ENCODE measurements at regions not wholly inside any gene's neighbourhood (a gene's known extent, or its start where the extent isn't known, plus 50 kb on each side); places are given as distances from the start of the nearest gene placed in this dataset.
A peak's percentile ranks its signal among the peaks of the same experiment; 100 is the strongest.

DNA sequence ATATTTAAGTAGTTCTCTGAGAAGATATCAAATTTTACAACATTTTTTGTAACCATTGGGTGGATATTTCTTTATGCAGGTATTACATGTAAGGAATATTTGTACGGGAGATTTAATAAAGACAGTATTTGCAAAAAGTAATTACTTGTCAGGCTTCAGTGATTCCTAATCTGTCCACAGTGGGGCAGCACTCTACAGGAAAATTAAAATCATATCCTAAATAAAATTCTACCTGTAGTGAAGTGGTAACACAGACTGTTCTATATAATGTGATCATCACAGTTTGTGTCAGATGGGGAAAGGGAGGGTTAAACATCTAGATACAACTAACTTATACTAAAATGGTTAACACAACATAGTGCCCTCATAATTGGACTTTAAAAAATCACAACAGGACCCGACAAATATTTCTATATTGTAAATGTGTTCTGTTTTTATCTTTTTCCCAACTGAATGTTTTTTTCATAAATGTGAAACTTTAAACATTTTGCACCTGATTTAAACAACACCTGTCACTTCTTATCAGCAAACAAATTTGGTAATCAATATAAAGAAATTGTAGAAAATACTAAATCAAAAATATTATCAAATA lies 145.6 kb upstream of the MANEA start:
- in situ Hi-C loops (cut with MboI; ENCODE audit: low sequenced_read_pairs, unreplicated experiment) = no loop called here
- TF ChIP-seq, protein P1, sequence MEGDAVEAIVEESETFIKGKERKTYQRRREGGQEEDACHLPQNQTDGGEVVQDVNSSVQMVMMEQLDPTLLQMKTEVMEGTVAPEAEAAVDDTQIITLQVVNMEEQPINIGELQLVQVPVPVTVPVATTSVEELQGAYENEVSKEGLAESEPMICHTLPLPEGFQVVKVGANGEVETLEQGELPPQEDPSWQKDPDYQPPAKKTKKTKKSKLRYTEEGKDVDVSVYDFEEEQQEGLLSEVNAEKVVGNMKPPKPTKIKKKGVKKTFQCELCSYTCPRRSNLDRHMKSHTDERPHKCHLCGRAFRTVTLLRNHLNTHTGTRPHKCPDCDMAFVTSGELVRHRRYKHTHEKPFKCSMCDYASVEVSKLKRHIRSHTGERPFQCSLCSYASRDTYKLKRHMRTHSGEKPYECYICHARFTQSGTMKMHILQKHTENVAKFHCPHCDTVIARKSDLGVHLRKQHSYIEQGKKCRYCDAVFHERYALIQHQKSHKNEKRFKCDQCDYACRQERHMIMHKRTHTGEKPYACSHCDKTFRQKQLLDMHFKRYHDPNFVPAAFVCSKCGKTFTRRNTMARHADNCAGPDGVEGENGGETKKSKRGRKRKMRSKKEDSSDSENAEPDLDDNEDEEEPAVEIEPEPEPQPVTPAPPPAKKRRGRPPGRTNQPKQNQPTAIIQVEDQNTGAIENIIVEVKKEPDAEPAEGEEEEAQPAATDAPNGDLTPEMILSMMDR (IDR thresholded peaks at IDR 0.05; ENCODE audit: borderline replicate concordance, control extremely low read depth, extremely low read depth, insufficient read depth, missing control alignments) = peak; percentile 48
- DNase-seq (ENCODE audit: low spot score) = peak; percentile 30

DNA sequence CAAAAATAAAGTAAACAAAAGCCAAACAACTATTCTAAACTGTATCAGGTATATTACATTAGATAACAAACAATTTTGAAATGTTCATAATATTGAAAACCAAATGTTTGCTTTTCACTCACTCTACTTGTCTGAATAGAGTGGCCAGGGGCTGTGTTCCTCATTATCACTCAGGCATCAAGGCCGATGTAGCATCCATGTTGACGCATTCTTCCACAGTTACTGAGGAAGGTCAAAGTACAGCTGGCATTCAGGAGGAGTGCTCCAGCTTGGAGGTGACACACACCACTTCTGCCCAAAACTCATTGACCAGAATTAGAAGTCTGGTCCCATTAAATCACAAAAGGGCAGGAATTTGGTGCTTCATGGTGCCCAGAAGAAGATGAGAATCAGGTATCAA lies 137.6 kb upstream of the MANEA start:
- no peak for DNase-seq (ENCODE audit: low spot score)
- TF ChIP-seq, protein P1 (IDR thresholded peaks at IDR 0.05; ENCODE audit: borderline replicate concordance, control extremely low read depth, extremely low read depth, insufficient read depth, missing control alignments) = no peak
- in situ Hi-C loops (cut with MboI; ENCODE audit: low sequenced_read_pairs, unreplicated experiment) = no loop called here

DNA sequence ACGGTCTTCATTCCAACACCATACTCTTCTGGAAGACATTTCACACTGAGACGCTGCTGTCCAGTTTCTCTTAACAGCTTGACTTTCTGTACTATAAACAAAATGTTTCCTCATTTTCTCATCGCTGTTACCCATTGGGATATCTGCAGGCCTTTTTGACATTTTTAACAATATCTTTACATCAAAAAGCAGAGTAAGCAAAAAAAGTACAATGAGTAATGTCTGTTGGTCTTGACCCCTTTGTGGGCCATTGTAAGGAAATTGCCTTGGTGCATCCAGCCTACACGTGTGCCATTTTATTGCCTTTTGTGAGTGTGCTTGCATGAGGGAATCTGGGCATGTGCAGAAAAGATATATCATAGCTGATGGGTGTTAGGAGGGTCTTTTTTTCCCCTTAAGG lies 129.1 kb upstream of the MANEA start:
- DNase-seq (ENCODE audit: low spot score) = no peak
- in situ Hi-C loops (cut with MboI; ENCODE audit: low sequenced_read_pairs, unreplicated experiment) = no loop called here
- TF ChIP-seq, protein P1 (IDR thresholded peaks at IDR 0.05; ENCODE audit: borderline replicate concordance, control extremely low read depth, extremely low read depth, insufficient read depth, missing control alignments) = no peak

DNA sequence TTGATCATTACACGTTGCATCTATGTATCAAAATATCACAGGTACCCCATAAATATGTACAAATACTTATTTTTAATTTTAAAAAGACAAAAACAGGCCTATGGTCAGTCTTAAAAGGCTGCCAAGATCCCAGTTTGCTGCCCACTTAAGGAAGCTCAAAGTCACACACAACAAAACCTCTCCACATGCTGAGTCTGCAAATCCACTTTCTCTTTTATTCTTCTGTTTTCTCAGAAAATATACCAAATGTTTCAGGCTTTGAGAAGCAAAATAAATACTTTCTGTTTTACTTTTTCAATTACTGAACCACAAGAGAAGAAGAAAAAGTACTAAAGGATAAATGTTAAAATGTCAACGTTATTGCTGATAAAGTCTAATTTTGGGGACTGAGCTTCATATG lies 107.8 kb upstream of the MANEA start:
- TF ChIP-seq, protein P1 (IDR thresholded peaks at IDR 0.05; ENCODE audit: borderline replicate concordance, control extremely low read depth, extremely low read depth, insufficient read depth, missing control alignments) = no peak
- in situ Hi-C loops (cut with MboI; ENCODE audit: low sequenced_read_pairs, unreplicated experiment) = no loop called here
- no peak for DNase-seq (ENCODE audit: low spot score)

DNA sequence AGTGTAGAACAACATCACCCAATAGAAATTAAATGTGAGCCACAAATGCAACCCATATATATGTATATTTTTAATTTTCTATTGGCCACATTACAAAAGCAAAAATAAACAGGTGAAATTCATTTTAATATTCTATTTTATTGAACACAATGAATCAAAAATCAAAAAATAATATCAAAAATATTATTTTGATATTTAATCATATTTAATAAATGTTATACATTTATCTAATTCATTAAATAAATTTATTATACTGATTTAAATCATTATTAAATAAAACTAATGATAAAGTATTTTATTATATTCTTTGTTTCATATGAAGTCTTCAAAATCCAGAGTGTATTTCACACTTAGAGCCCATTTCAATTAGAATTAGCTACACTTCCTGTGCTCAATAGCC lies 98.4 kb upstream of the MANEA start:
- DNase-seq (ENCODE audit: low spot score) = no peak
- TF ChIP-seq, protein P1 (IDR thresholded peaks at IDR 0.05; ENCODE audit: borderline replicate concordance, control extremely low read depth, extremely low read depth, insufficient read depth, missing control alignments) = no peak
- in situ Hi-C loops (cut with MboI; ENCODE audit: low sequenced_read_pairs, unreplicated experiment) = no loop called here

DNA sequence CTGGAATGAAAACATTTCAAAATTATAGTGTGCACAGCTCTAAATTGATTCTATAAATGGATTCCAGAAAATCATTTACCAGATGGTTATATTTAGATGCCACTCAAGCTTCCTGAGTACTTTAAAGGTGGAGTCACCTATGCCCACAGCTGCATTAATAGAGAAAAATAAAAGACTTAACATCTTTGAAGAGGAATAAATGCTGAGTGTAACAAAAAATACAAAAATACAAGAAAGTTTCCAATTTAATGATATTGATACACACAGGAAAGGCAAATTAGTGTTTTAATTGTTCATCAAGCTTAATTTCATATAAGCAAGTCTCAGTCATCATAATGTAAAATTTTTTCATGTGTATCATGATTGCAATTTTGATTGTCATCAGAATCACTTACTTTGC lies 89.5 kb upstream of the MANEA start:
- in situ Hi-C loops (cut with MboI; ENCODE audit: low sequenced_read_pairs, unreplicated experiment) = no loop called here
- TF ChIP-seq, protein P1 (IDR thresholded peaks at IDR 0.05; ENCODE audit: borderline replicate concordance, control extremely low read depth, extremely low read depth, insufficient read depth, missing control alignments) = no peak
- DNase-seq (ENCODE audit: low spot score) = no peak
